NCI-H526 treated with DMSO at 0.1 percent for 48 hours (cell line): ENCODE measurements at regions not wholly inside any gene's neighbourhood (a gene's known extent, or its start where the extent isn't known, plus 50 kb on each side); places are given as distances from the start of the nearest gene placed in this dataset.

Experiments
- DNase-seq: peaks from one replicate; lab custom pipeline; 2025; lab: John Stamatoyannopoulos, UW

DNA sequence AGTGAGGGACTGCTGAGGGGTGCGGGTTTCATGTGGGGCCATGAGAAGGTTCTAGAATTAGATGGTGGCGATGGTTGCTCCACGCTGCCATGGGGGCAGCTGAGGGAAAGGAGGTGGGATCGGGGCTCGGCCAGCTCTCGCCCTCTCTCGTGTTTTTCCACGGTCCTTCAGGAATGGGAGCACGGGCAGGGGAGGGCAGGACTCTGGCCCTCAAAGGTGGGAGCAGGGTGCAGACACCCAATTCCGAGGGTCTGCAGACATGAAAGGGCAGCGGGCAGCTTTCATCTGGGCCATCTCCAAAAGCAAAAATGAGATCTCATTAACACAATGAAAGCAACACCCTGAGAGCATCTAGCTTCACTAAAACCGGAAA lies 53.4 kb upstream of the SALL3 start:
- no peak for DNase-seq

DNA sequence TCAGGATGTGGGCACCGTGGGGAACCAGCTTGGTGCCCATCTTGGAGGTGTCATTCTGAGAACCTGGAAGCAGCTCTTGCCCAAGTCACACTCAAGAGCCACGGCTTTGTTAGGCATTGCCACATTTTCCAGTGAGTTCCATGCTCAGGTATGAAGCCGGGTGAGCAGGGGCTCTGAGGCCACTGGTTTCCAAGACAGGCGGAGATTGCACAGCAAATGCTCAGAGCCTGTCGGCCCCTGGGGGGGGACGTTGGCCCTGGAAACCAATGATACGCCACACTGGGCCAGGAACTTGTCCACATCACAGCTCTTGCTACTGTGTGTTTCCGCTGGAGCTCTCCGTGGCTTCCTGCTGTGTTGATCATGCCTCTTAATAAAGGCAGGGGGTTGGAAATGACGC lies 52.5 kb upstream of the SALL3 start:
- no peak for DNase-seq

DNA sequence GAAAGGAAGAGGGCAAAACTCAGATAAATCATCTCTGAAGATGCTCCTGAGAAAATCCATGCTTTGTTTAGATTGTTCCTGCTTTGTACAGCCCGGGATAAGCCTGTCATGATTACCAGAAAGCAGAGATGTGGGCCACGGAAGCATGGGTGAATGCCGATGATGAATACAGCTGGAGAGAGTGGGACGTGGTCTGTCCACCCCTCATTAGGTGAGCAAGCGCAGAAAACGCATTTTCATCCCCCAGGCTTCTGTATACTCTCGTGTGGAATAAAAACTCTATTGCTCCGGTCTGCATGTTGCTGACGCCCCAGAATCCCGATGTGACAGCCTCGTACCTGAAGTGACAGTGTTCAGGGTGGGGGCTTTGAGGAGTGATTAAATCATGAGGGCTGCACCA lies 52.0 kb upstream of the SALL3 start:
- no peak for DNase-seq

DNA sequence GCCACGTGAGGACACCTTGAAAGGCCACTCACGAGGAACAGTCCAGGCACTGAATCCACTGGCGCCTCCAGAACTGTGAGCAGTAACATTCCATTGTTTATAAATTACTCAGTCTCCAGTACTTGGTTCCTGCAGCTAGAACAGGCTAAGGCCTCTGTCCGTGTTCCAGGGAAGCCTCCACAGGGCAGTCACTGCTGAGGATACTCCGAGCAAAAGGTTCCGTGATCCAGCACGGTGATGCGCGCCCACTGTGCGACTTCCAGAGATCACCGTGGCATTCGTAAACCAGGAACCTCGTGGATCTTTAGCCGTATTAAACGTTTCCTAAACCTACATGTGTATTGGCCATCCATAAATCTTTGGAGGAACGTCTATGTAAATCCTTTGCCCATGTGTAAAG lies 51.5 kb upstream of the SALL3 start:
- DNase-seq = no peak

DNA sequence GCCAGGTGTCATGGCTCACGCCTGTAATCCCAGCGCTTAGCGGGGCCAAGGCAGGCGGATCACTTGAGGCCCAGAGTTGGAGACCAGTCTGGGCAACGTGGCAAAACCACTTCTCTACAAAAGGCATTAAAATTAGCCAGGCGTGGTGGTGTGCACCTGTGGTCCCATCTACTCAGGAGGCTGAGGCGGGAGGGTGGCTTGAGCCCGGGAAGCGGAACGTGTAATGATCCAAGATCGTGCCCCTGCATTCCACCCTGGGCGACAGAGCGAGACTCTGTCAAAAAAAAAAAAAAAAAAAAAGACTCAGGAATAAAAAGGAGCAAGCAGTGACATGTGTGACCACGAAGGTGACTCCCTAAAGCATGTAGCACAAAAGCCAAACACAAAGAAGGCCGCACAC lies 50.1 kb upstream of the SALL3 start:
- no peak for DNase-seq
